ENCODE measurements at regions not wholly inside any gene's neighbourhood (a gene's known extent, or its start where the extent isn't known, plus 50 kb on each side); places are given as distances from the start of the nearest gene placed in this dataset.

GRCh38 chr12:94736820-94737219 is 86.5 kb upstream of the TMCC3 start:
- TF ChIP-seq CTCF (IDR thresholded peaks at IDR 0.05; ENCODE audit: insufficient read depth, low read length, poor library complexity, severe bottlenecking) (no peak), EZH2phosphoT487 (conservative IDR thresholded peaks at IDR 0.05; ENCODE audit: low read length) (no peak)
